ENCODE measurements at regions not wholly inside any gene's neighbourhood (a gene's known extent, or its start where the extent isn't known, plus 50 kb on each side); places are given as distances from the start of the nearest gene placed in this dataset.
"Not testable (repeated sequence)": the region's sequence is repeated elsewhere in the genome, so short reads cannot be mapped to it uniquely, and the experiment has no call there.

GRCh38 chr2:107731435-107731834 is 95.3 kb upstream of the RGPD4 start:
- no peak overlapping the region for H3K27ac ChIP-seq (ENCODE audit: low read depth in 2 of 2, low read length in 1 of 2)

GRCh38 chr2:107735201-107735600 is 91.5 kb upstream of the RGPD4 start:
- no peak overlapping the region for H3K27ac ChIP-seq (ENCODE audit: low read depth in 2 of 2, low read length in 1 of 2)
- no peak overlapping the region for H3K4me3 ChIP-seq (ENCODE audit: low read depth in 1 of 2, low read length in 2 of 2)
- 80 to 84% methylated on average over 2 of the region's 2 CpGs for WGBS, 2 donors
- no peaks in the 10 kb centered on the region for H3K27me3 ChIP-seq (ENCODE audit: control insufficient read depth in 1 of 2, insufficient read depth in 2 of 2, low read length in 2 of 2)
- H3K9me3 ChIP-seq (ENCODE audit: control insufficient read depth in 2 of 2, insufficient read depth in 1 of 2, low read depth in 1 of 2, low read length in 1 of 2): no peaks in the 10 kb centered on the region
- H3K4me1 ChIP-seq (ENCODE audit: control insufficient read depth in 2 of 2, insufficient read depth in 2 of 2, low read length in 1 of 2): no peaks in the 10 kb centered on the region
- no peaks in the 10 kb centered on the region for H3K36me3 ChIP-seq (ENCODE audit: control insufficient read depth in 2 of 2, insufficient read depth in 2 of 2, low read length in 1 of 2)

More at GRCh38 chr2:107731435-107731834, 95.3 kb upstream of the RGPD4 start:
- H3K27me3 ChIP-seq (ENCODE audit: control insufficient read depth in 1 of 2, insufficient read depth in 2 of 2, low read length in 2 of 2): no peaks in the 10 kb centered on the region
- no peaks in the 10 kb centered on the region for H3K36me3 ChIP-seq (ENCODE audit: control insufficient read depth in 2 of 2, insufficient read depth in 2 of 2, low read length in 1 of 2)
- H3K4me3 ChIP-seq (ENCODE audit: low read depth in 1 of 2, low read length in 2 of 2): no peak overlapping the region
- no peaks in the 10 kb centered on the region for H3K9me3 ChIP-seq (ENCODE audit: control insufficient read depth in 2 of 2, insufficient read depth in 1 of 2, low read depth in 1 of 2, low read length in 1 of 2)
- no peaks in the 10 kb centered on the region for H3K4me1 ChIP-seq (ENCODE audit: control insufficient read depth in 2 of 2, insufficient read depth in 2 of 2, low read length in 1 of 2)

- H3K4me3 ChIP-seq (ENCODE audit: low read depth in 1 of 2, low read length in 2 of 2): no peak overlapping the region
- no peaks in the 10 kb centered on the region for H3K4me1 ChIP-seq (ENCODE audit: control insufficient read depth in 2 of 2, insufficient read depth in 2 of 2, low read length in 1 of 2)
- no peak overlapping the region for H3K27ac ChIP-seq (ENCODE audit: low read depth in 2 of 2, low read length in 1 of 2)
- H3K9me3 ChIP-seq (ENCODE audit: control insufficient read depth in 2 of 2, insufficient read depth in 1 of 2, low read depth in 1 of 2, low read length in 1 of 2): no peaks in the 10 kb centered on the region
- no peaks in the 10 kb centered on the region for H3K36me3 ChIP-seq (ENCODE audit: control insufficient read depth in 2 of 2, insufficient read depth in 2 of 2, low read length in 1 of 2)
- H3K27me3 ChIP-seq (ENCODE audit: control insufficient read depth in 1 of 2, insufficient read depth in 2 of 2, low read length in 2 of 2): no peaks in the 10 kb centered on the region
These were observed 88.9 kb upstream of the RGPD4 start for GRCh38 chr2:107737756-107738155.

GRCh38 chr2:107738266-107738665 is 88.4 kb upstream of the RGPD4 start:
- Histone ChIP-seq H3K27me3 (ENCODE audit: control insufficient read depth in 1 of 2, insufficient read depth in 2 of 2, low read length in 2 of 2) (no peaks in the 10 kb centered on the region), H3K9me3 (ENCODE audit: control insufficient read depth in 2 of 2, insufficient read depth in 1 of 2, low read depth in 1 of 2, low read length in 1 of 2) (no peaks in the 10 kb centered on the region), H3K4me3 (ENCODE audit: low read depth in 1 of 2, low read length in 2 of 2) (no peak overlapping the region), H3K4me1 (ENCODE audit: control insufficient read depth in 2 of 2, insufficient read depth in 2 of 2, low read length in 1 of 2) (no peaks in the 10 kb centered on the region), H3K36me3 (ENCODE audit: control insufficient read depth in 2 of 2, insufficient read depth in 2 of 2, low read length in 1 of 2) (no peaks in the 10 kb centered on the region), H3K27ac (ENCODE audit: low read depth in 2 of 2, low read length in 1 of 2) (no peak overlapping the region)
- 34 to 48% methylated on average over 4 of the region's 4 CpGs for WGBS, 2 donors

- no peaks in the 10 kb centered on the region for H3K27me3 ChIP-seq (ENCODE audit: control insufficient read depth in 1 of 2, insufficient read depth in 2 of 2, low read length in 2 of 2)
- 65 to 67% methylated on average over 2 of the region's 2 CpGs for WGBS, 2 donors
- H3K36me3 ChIP-seq (ENCODE audit: control insufficient read depth in 2 of 2, insufficient read depth in 2 of 2, low read length in 1 of 2): no peaks in the 10 kb centered on the region
- H3K27ac ChIP-seq (ENCODE audit: low read depth in 2 of 2, low read length in 1 of 2): no peak overlapping the region
- H3K4me1 ChIP-seq (ENCODE audit: control insufficient read depth in 2 of 2, insufficient read depth in 2 of 2, low read length in 1 of 2): no peaks in the 10 kb centered on the region
- H3K9me3 ChIP-seq (ENCODE audit: control insufficient read depth in 2 of 2, insufficient read depth in 1 of 2, low read depth in 1 of 2, low read length in 1 of 2): no peaks in the 10 kb centered on the region
- H3K4me3 ChIP-seq (ENCODE audit: low read depth in 1 of 2, low read length in 2 of 2): no peak overlapping the region
These were observed 86.4 kb upstream of the RGPD4 start for GRCh38 chr2:107740300-107740699.

GRCh38 chr2:107742460-107743027 is 84.1 kb upstream of the RGPD4 start:
- 94 to 96% methylated on average over 5 of the region's 5 CpGs for WGBS, 2 donors
- no peaks in the 10 kb centered on the region for H3K36me3 ChIP-seq (ENCODE audit: control insufficient read depth in 2 of 2, insufficient read depth in 2 of 2, low read length in 1 of 2)
- no peak overlapping the region for H3K27ac ChIP-seq (ENCODE audit: low read depth in 2 of 2, low read length in 1 of 2)
- H3K27me3 ChIP-seq (ENCODE audit: control insufficient read depth in 1 of 2, insufficient read depth in 2 of 2, low read length in 2 of 2): no peaks in the 10 kb centered on the region
- H3K4me3 ChIP-seq (ENCODE audit: low read depth in 1 of 2, low read length in 2 of 2): no peak overlapping the region
- H3K4me1 ChIP-seq (ENCODE audit: control insufficient read depth in 2 of 2, insufficient read depth in 2 of 2, low read length in 1 of 2): no peaks in the 10 kb centered on the region
- H3K9me3 ChIP-seq (ENCODE audit: control insufficient read depth in 2 of 2, insufficient read depth in 1 of 2, low read depth in 1 of 2, low read length in 1 of 2): no peaks in the 10 kb centered on the region

- 86 to 88% methylated on average over 5 of the region's 5 CpGs for WGBS, 2 donors
- H3K27ac ChIP-seq (ENCODE audit: low read depth in 2 of 2, low read length in 1 of 2): no peak overlapping the region
- no peak overlapping the region for H3K4me3 ChIP-seq (ENCODE audit: low read depth in 1 of 2, low read length in 2 of 2)
- no peaks in the 10 kb centered on the region for H3K27me3 ChIP-seq (ENCODE audit: control insufficient read depth in 1 of 2, insufficient read depth in 2 of 2, low read length in 2 of 2)
- H3K36me3 ChIP-seq (ENCODE audit: control insufficient read depth in 2 of 2, insufficient read depth in 2 of 2, low read length in 1 of 2): no peaks in the 10 kb centered on the region
- no peaks in the 10 kb centered on the region for H3K9me3 ChIP-seq (ENCODE audit: control insufficient read depth in 2 of 2, insufficient read depth in 1 of 2, low read depth in 1 of 2, low read length in 1 of 2)
- no peaks in the 10 kb centered on the region for H3K4me1 ChIP-seq (ENCODE audit: control insufficient read depth in 2 of 2, insufficient read depth in 2 of 2, low read length in 1 of 2)
These were observed 83.4 kb upstream of the RGPD4 start for GRCh38 chr2:107743274-107743673.

- no peaks in the 10 kb centered on the region for H3K9me3 ChIP-seq (ENCODE audit: control insufficient read depth in 2 of 2, insufficient read depth in 1 of 2, low read depth in 1 of 2, low read length in 1 of 2)
- H3K4me3 ChIP-seq (ENCODE audit: low read depth in 1 of 2, low read length in 2 of 2): no peak overlapping the region
- no peaks in the 10 kb centered on the region for H3K4me1 ChIP-seq (ENCODE audit: control insufficient read depth in 2 of 2, insufficient read depth in 2 of 2, low read length in 1 of 2)
- 67 to 78% methylated on average over 3 of the region's 3 CpGs for WGBS, 2 donors
- no peaks in the 10 kb centered on the region for H3K27me3 ChIP-seq (ENCODE audit: control insufficient read depth in 1 of 2, insufficient read depth in 2 of 2, low read length in 2 of 2)
- H3K27ac ChIP-seq (ENCODE audit: low read depth in 2 of 2, low read length in 1 of 2): no peak overlapping the region
- no peaks in the 10 kb centered on the region for H3K36me3 ChIP-seq (ENCODE audit: control insufficient read depth in 2 of 2, insufficient read depth in 2 of 2, low read length in 1 of 2)
These were observed 81.6 kb upstream of the RGPD4 start for GRCh38 chr2:107745100-107745499.

GRCh38 chr2:107746552-107747198 is 80.0 kb upstream of the RGPD4 start:
- not testable (repeated sequence) for H3K27ac ChIP-seq (ENCODE audit: low read depth in 2 of 2, low read length in 1 of 2); H3K27me3 ChIP-seq (ENCODE audit: control insufficient read depth in 1 of 2, insufficient read depth in 2 of 2, low read length in 2 of 2); H3K9me3 ChIP-seq (ENCODE audit: control insufficient read depth in 2 of 2, insufficient read depth in 1 of 2, low read depth in 1 of 2, low read length in 1 of 2); H3K36me3 ChIP-seq (ENCODE audit: control insufficient read depth in 2 of 2, insufficient read depth in 2 of 2, low read length in 1 of 2); H3K4me3 ChIP-seq (ENCODE audit: low read depth in 1 of 2, low read length in 2 of 2); H3K4me1 ChIP-seq (ENCODE audit: control insufficient read depth in 2 of 2, insufficient read depth in 2 of 2, low read length in 1 of 2)
- 88 to 91% methylated on average over 13 of the region's 13 CpGs for WGBS, 2 donors

GRCh38 chr2:107747199-107747963 is 79.3 kb upstream of the RGPD4 start:
- not testable (repeated sequence) for H3K36me3 ChIP-seq (ENCODE audit: control insufficient read depth in 2 of 2, insufficient read depth in 2 of 2, low read length in 1 of 2); H3K4me3 ChIP-seq (ENCODE audit: low read depth in 1 of 2, low read length in 2 of 2); H3K27ac ChIP-seq (ENCODE audit: low read depth in 2 of 2, low read length in 1 of 2); H3K9me3 ChIP-seq (ENCODE audit: control insufficient read depth in 2 of 2, insufficient read depth in 1 of 2, low read depth in 1 of 2, low read length in 1 of 2); H3K27me3 ChIP-seq (ENCODE audit: control insufficient read depth in 1 of 2, insufficient read depth in 2 of 2, low read length in 2 of 2); H3K4me1 ChIP-seq (ENCODE audit: control insufficient read depth in 2 of 2, insufficient read depth in 2 of 2, low read length in 1 of 2)
- WGBS, 2 donors: 95 to 96% methylated on average over 42 to 51 of the region's 51 CpGs
